Heart right ventricle (tissue), 16 donors: ENCODE measurements at regions not wholly inside any gene's neighbourhood (a gene's known extent, or its start where the extent isn't known, plus 50 kb on each side); places are given as distances from the start of the nearest gene placed in this dataset.

ENCODE experiments used
- ATAC-seq, 8 donors: fragments of 200-7000 bp; cut with Tn5 transposase; one replicate each; pipeline ENCODE4 v1.9.1; 2020; ENCODE audit warnings: mild to moderate bottlenecking in 8 of 8, moderate library complexity in 8 of 8, moderate number of reproducible peaks in 1 of 8
- DNase-seq, 2 donors: peaks; one replicate each; pipeline ENCODE4 v3.0.0-alpha.2; 2020
- H3K27ac ChIP-seq, 10 donors: fragments of 200-600 bp; sonication (generic) in 2 of 10; one replicate each; pipeline versions ENCODE4 v1.5.0 to v1.8.0; 2020 to 2022; ENCODE audit warnings: mild to moderate bottlenecking in 3 of 10
- H3K27me3 ChIP-seq, 7 donors: fragments of 200-600 bp; one replicate each; pipeline ENCODE4 v1.8.0; 2021 to 2022; ENCODE audit warnings: mild to moderate bottlenecking in 2 of 7
- H3K36me3 ChIP-seq, 9 donors: fragments of 200-600 bp; sonication (generic) in 1 of 9; one replicate each; pipeline versions ENCODE4 v1.5.0 to v1.8.0; 2020 to 2022; ENCODE audit warnings: mild to moderate bottlenecking in 2 of 9
- H3K4me1 ChIP-seq, 9 donors: fragments of 200-600 bp; sonication (generic) in 1 of 9; one replicate each; pipeline versions ENCODE4 v1.5.0 to v1.8.0; 2020 to 2022; ENCODE audit warnings: mild to moderate bottlenecking in 4 of 9
- H3K4me3 ChIP-seq, 10 donors: fragments of 200-600 bp; sonication (generic) in 2 of 10; one replicate each; pipeline versions ENCODE4 v1.5.0 to v1.8.0; 2020 to 2022; ENCODE audit warnings: mild to moderate bottlenecking in 7 of 10, moderate library complexity in 2 of 10
- H3K9me3 ChIP-seq, 11 donors: fragments of 200-600 bp in 10 of 11; sonication (generic) in 2 of 11; one replicate each; pipeline versions ENCODE4 v1.5.0 to v1.8.0; 2013 to 2022; ENCODE audit warnings: mild to moderate bottlenecking in 2 of 11, control low read depth in 1 of 11, moderate library complexity in 1 of 11
- WGBS, 2 donors: extraction: QIAGEN DNeasy Blood & Tissue Kit; methylation state at CpG; one replicate each; pipeline ENCODE4 v1.1.7; 2013; ENCODE audit warnings: inconsistent platforms in 1 of 2; 5-methylcytosine and 5-hydroxymethylcytosine counted together
- intact Hi-C, 10 donors: fragments of 100-400 bp; cut with DNase I; formaldehyde crosslinking; loops; one replicate each; pipeline versions ENCODE4 v1.11.1 to v1.14.2; 2022
- TF ChIP-seq, protein P1 (sequence below), 9 donors: fragments of 200-600 bp; sonication (generic) in 2 of 9; IDR thresholded peaks; one replicate each; pipeline versions ENCODE4 v1.5.0 to v1.8.0; 2021 to 2022; ENCODE audit warnings: antibody characterized with exemption in 9 of 9, mild to moderate bottlenecking in 5 of 9, moderate library complexity in 1 of 9
- donor health status: Arrhythmogenic right ventricular cardiomyopathy.
- donor health status: ischemic (EF 13 %, LVEDD 7.1; RV severe dilation, severe dysfunction).
- donor health status: healthy with polysubstance abuse.
- donor health status: DM: no; HTN: yes; CAD: no.
- donor health status: DM: no; HTN: no; CAD: no.
- donor health status: ischemic (EF 25% LVEDD 6.9; RV normal size, moderate dysfunction).
- donor health status: ischemic (EF 25% LVEDD 5.7; RV mildly dilated, moderate dysfunction).
- donor health status: healthy.
- donor health status: DM: yes; HTN: yes; CAD: no.
- donor health status: Ischemic cardiomyopathy.
- donor health status: ischemic (EF 35%, LVEDD 5.7; RV mildly dilated, moderate dysfunction).
- donor health status: nonischemic (EF 11% LVEDD 7.7; RV severe dilation, severe dysfunction).
- donor health status: DM: yes; HTN: yes; CAD: no.
- donor health status: PGD.
- donor health status: ischemic (EF 29% LVEDD 5.4; RV normal size, mild dysfunction).
- donor health status: nonischemic (EF 23%, LVEDD 6.1; RV moderate dilation, normal function).

- DNase-seq, result no peak
- 57% methylated on average over 2 of the region's 2 CpGs for WGBS, 2 donors
- no peak overlapping the region for H3K27ac ChIP-seq
- no peak for ATAC-seq
- no peaks in the 10 kb centered on the region for H3K27me3 ChIP-seq
- TF ChIP-seq, protein P1, sequence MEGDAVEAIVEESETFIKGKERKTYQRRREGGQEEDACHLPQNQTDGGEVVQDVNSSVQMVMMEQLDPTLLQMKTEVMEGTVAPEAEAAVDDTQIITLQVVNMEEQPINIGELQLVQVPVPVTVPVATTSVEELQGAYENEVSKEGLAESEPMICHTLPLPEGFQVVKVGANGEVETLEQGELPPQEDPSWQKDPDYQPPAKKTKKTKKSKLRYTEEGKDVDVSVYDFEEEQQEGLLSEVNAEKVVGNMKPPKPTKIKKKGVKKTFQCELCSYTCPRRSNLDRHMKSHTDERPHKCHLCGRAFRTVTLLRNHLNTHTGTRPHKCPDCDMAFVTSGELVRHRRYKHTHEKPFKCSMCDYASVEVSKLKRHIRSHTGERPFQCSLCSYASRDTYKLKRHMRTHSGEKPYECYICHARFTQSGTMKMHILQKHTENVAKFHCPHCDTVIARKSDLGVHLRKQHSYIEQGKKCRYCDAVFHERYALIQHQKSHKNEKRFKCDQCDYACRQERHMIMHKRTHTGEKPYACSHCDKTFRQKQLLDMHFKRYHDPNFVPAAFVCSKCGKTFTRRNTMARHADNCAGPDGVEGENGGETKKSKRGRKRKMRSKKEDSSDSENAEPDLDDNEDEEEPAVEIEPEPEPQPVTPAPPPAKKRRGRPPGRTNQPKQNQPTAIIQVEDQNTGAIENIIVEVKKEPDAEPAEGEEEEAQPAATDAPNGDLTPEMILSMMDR (IDR thresholded peaks at IDR 0.05), result no peak
- no peak overlapping the region for H3K4me3 ChIP-seq
- intact Hi-C loops, result loop anchor here in 1 of 10 donors (10.0 kb wide), 1 partner anchor 195 kb away; no protein-coding TSS in a partner anchor
- H3K36me3 ChIP-seq, result no peaks in the 10 kb centered on the region
- no peaks in the 10 kb centered on the region for H3K4me1 ChIP-seq
- peaks cover 0 to 12% (median 7%) of the 10 kb centered on the region in 11 donors for H3K9me3 ChIP-seq
Measured at GRCh38 chr9:107149756-107150155, 133.3 kb upstream of the RAD23B start.

- 86 to 88% methylated on average over 3 of the region's 3 CpGs for WGBS, 2 donors
- no peak for ATAC-seq
Measured at GRCh38 chr9:107153336-107153735, 129.7 kb upstream of the RAD23B start.

GRCh38 chr9:107154291-107154690 lies 128.8 kb upstream of the RAD23B start:
- 80% methylated on average over 4 of the region's 4 CpGs for WGBS, 2 donors
- H3K4me3 ChIP-seq, result no peak overlapping the region
- H3K9me3 ChIP-seq, result peaks cover 0 to 12% (median 7%) of the 10 kb centered on the region in 11 donors
- DNase-seq (no peak), ATAC-seq (no peak)
- intact Hi-C loops, result loop anchor here in 1 of 10 donors (10.0 kb wide), 1 partner anchor 191 kb away; no protein-coding TSS in a partner anchor
- TF ChIP-seq, protein P1 (IDR thresholded peaks at IDR 0.05), result no peak
- no peak overlapping the region for H3K27ac ChIP-seq
- H3K36me3 ChIP-seq, result no peaks in the 10 kb centered on the region
- H3K27me3 ChIP-seq, result no peaks in the 10 kb centered on the region
- H3K4me1 ChIP-seq, result no peaks in the 10 kb centered on the region

More at GRCh38 chr9:107153336-107153735, 129.7 kb upstream of the RAD23B start:
- Histone ChIP-seq H3K36me3 (no peaks in the 10 kb centered on the region), H3K4me3 (no peak overlapping the region), H3K27ac (no peak overlapping the region), H3K9me3 (peaks cover 0 to 12% (median 7%) of the 10 kb centered on the region in 11 donors), H3K27me3 (no peaks in the 10 kb centered on the region), H3K4me1 (no peaks in the 10 kb centered on the region)
- no peak for DNase-seq
- TF ChIP-seq, protein P1 (IDR thresholded peaks at IDR 0.05), result no peak
- intact Hi-C loops, result loop anchor here in 1 of 10 donors (10.0 kb wide), 1 partner anchor 191 kb away; no protein-coding TSS in a partner anchor

- intact Hi-C loops, result loop anchor here in 1 of 10 donors (10.0 kb wide), 1 partner anchor 190 kb away; no protein-coding TSS in a partner anchor
- no peak for ATAC-seq
- 94 to 98% methylated on average over 3 of the region's 3 CpGs for WGBS, 2 donors
- TF ChIP-seq, protein P1 (IDR thresholded peaks at IDR 0.05), result no peak
- Histone ChIP-seq H3K4me3 (no peak overlapping the region), H3K4me1 (no peaks in the 10 kb centered on the region), H3K36me3 (no peaks in the 10 kb centered on the region), H3K27me3 (no peaks in the 10 kb centered on the region), H3K27ac (no peak overlapping the region), H3K9me3 (peaks cover 0 to 12% (median 7%) of the 10 kb centered on the region in 11 donors)
- no peak for DNase-seq
Measured at GRCh38 chr9:107154766-107155165, 128.3 kb upstream of the RAD23B start.
